ENCODE measurements at regions not wholly inside any gene's neighbourhood (a gene's known extent, or its start where the extent isn't known, plus 50 kb on each side); places are given as distances from the start of the nearest gene placed in this dataset.

GRCh38 chr14:42804141-42804540 is 1197.5 kb downstream of the LRFN5 start:
- H3K14ac ChIP-seq (replicated peaks; ENCODE audit: low read depth, low read length) = no peak overlapping the region
- no peak overlapping the region for H3K23ac ChIP-seq (ENCODE audit: low read depth, low read length)
- no peak overlapping the region for H3K4me3 ChIP-seq (ENCODE audit: insufficient read depth, low read depth, low read length)
- BruUV-seq (replicated peaks) = no TSS peak
- H3K4me2 ChIP-seq (ENCODE audit: low read depth, low read length) = no peak overlapping the region
- no peaks in the 10 kb centered on the region for H3K27me3 ChIP-seq (ENCODE audit: control insufficient read depth, insufficient read depth, low read length)
- POLR2A ChIA-PET (ENCODE audit: unreplicated experiment) = no interaction called here
- no peak overlapping the region for H2AFZ ChIP-seq (replicated peaks; ENCODE audit: low read length, poor library complexity)
- H4K91ac ChIP-seq (ENCODE audit: insufficient read depth, low read depth, low read length) = no peak overlapping the region
- H3K9me1 ChIP-seq (ENCODE audit: insufficient read depth, low read length) = no peaks in the 10 kb centered on the region
- intact Hi-C loops (cut with micrococcal nuclease) = no loop called here
- H2AK5ac ChIP-seq (ENCODE audit: low read depth, low read length) = no peak overlapping the region
- H4K8ac ChIP-seq (ENCODE audit: low read depth in 2 of 2, low read length in 2 of 2) = no peak overlapping the region
- in situ Hi-C loops (cut with MboI; ENCODE audit: low sequenced_read_pairs) = no loop called here
- H3K4ac ChIP-seq (ENCODE audit: low read depth, low read length) = no peak overlapping the region
- TF ChIP-seq CTCF (conservative IDR thresholded peaks at IDR 0.05; ENCODE audit: low read depth, low read length) = no peak
- TF ChIP-seq ELK1 (IDR thresholded peaks at IDR 0.05; ENCODE audit: borderline replicate concordance, low read depth, low read length) = no peak
- no peak overlapping the region for H2BK20ac ChIP-seq (ENCODE audit: low read depth, low read length)
- H3K56ac ChIP-seq (ENCODE audit: extremely low read depth, insufficient read depth, low read length) = no peak overlapping the region
- no peak overlapping the region for H3K18ac ChIP-seq (ENCODE audit: low read depth, low read length)
- no peaks in the 10 kb centered on the region for H3K36me3 ChIP-seq (ENCODE audit: control insufficient read depth, insufficient read depth, low read length)
- CTCF ChIA-PET = no interaction called here
- H3K9ac ChIP-seq (ENCODE audit: low read depth, low read length) = no peak overlapping the region
- H4K5ac ChIP-seq (ENCODE audit: low read depth, low read length) = no peak overlapping the region
- WGBS, 2 experiments (ENCODE audit: extremely low coverage in 2 of 2, insufficient read length in 1 of 2) = no CpG with 5 or more reads among the region's 4 CpGs
- no peaks in the 10 kb centered on the region for H4K20me1 ChIP-seq (ENCODE audit: insufficient read depth, low read length)
- H3K4me1 ChIP-seq (ENCODE audit: control insufficient read depth, insufficient read depth, low read length) = peaks cover 5% of the 10 kb centered on the region; the same call in 1 of the 2 replicates
- H3K9me3 ChIP-seq (ENCODE audit: control insufficient read depth, insufficient read depth, low read length) = no peaks in the 10 kb centered on the region
- H2BK5ac ChIP-seq (ENCODE audit: low read depth, low read length, poor library complexity, severe bottlenecking) = no peak overlapping the region
- dilution Hi-C loops (cut with HindIII; ENCODE audit: low sequenced_read_pairs, unreplicated experiment) = no loop called here
- no peak for ATAC-seq (ENCODE audit: low read depth)
- H3K79me1 ChIP-seq (ENCODE audit: low read depth in 1 of 2, low read length in 2 of 2) = no peaks in the 10 kb centered on the region
- no peak for DNase-seq
- no peak overlapping the region for H2AK9ac ChIP-seq (replicated peaks; ENCODE audit: low read depth, low read length, poor library complexity)
- H2BK15ac ChIP-seq (ENCODE audit: low read depth, low read length) = no peak overlapping the region
- no peak overlapping the region for H2BK120ac ChIP-seq (ENCODE audit: low read depth, low read length)
- no peak overlapping the region for H3K27ac ChIP-seq (ENCODE audit: insufficient read depth, low read length)
